ENCODE measurements at regions not wholly inside any gene's neighbourhood (a gene's known extent, or its start where the extent isn't known, plus 50 kb on each side); places are given as distances from the start of the nearest gene placed in this dataset.

DNA sequence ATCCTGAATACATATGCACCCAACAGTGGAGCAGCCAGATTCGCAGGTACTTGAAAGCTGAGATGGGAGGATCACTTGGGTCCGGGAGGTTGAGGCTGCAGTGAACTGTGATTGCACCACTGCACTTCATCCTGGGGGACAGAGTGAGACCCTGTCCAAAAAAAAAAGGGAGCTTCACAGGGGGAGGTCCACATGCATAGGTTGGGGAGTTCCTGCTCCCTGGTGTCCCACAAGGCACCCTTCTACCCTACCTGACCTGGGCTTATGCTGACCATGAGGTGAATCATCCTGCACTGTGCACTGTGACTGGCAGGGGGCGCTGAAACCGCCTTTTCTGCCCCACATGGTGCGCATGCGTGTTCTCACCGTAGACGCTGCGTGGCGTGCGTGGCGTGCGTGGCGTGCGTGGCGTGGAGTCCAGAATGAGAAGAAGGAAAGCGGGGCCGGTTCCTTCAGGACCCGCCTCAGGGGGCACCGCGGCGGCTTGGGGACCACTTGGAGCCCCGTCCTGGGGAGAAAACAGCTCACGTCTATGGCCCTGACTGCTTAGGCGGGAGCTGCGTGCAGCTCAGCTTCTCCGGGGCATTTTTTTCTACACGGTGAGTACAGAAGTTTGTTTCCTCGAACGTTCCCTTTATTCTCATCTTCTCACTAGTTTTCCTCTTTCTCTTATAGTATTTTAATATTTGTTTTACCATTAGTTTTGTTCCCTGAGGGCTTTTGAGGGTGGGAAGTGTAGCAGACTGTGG is 116.6 kb upstream of the GRK3 start (continued):
- TF ChIP-seq ZNF274 (IDR thresholded peaks at IDR 0.05; ENCODE audit: low read depth, low read length): no peak

DNA sequence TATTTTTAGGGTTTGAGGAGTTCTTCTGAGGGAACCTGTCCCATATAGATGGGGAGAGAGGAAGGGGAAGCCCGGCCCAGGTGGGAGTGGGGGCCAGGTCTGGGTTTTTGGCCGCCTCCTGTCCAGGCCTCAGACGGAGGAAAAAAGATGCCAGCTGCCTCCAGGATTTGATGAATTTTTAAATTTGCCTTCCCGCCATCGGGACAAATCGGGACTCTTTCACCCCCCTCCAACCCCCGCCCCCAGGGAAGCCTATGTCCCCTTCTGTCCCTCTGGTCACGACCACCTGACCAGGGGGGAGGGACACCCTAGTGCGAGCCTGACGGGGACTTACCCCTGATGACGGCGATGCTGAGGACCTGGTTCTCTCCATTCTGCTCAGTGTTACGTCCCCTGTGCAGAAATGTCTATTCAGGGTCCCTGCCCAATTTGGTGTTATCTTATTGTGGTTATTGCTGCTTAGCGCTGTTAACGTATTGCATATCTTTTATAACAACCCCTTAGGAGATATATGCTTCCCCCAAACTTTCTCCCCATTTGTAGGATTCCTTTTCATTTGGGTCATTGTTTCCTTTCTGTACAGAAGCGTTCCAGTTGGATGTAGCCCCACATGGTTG is 115.9 kb upstream of the GRK3 start:
- Histone ChIP-seq H3K4me2 (ENCODE audit: low read length) (peak overlapping the region; percentile 91), H4K20me1 (ENCODE audit: insufficient read depth) (no peaks in the 10 kb centered on the region), H2AFZ (ENCODE audit: low read depth, low read length, poor library complexity, severe bottlenecking) (no peak overlapping the region), H3K27ac (ENCODE audit: low read depth, low read length) (peak overlapping the region; percentile 65), H3K9me2 (ENCODE audit: insufficient read depth) (no peaks in the 10 kb centered on the region), H3K9ac (ENCODE audit: low read length) (peak overlapping the region; percentile 85), H3K79me2 (ENCODE audit: insufficient read depth, low read length) (peaks cover 56% of the 10 kb centered on the region), H3K27me3 (ENCODE audit: insufficient read depth, low read length) (no peaks in the 10 kb centered on the region), H3K36me3 (ENCODE audit: control insufficient read depth in 1 of 2, insufficient read depth in 2 of 2, low read length in 2 of 2) (peaks cover 0 to 5% of the 10 kb centered on the region in 2 experiments; a peak in 2 of 4 replicates), H3K4me1 (ENCODE audit: control insufficient read depth in 1 of 2, insufficient read depth in 2 of 2, low read length in 2 of 2) (peaks cover 8 to 12% of the 10 kb centered on the region in 2 experiments; a peak in 3 of 4 replicates), H3K4me3 (replicated peaks in 1 of 2; ENCODE audit: low read depth in 1 of 2, low read length in 2 of 2) (peak overlapping the region; percentile 82 to 94), H3K9me3 (ENCODE audit: control insufficient read depth in 1 of 2, insufficient read depth in 1 of 2, low read depth in 1 of 2, low read length in 2 of 2) (no peaks in the 10 kb centered on the region)
- ChIA-PET RAD21 (ENCODE audit: low non-redundant PET in 1 of 2, low total read pairs in 2 of 2, uncharacterized antibody in 2 of 2, unreplicated experiment in 2 of 2) (no interaction called here), POLR2A (no interaction called here), CTCF (interaction anchor here (2.1 kb wide), 1 partner anchor 14 kb away, joined by 6 read pairs; no protein-coding TSS in a partner anchor)
- no peak for DNase-seq (ENCODE audit: low read depth, low spot score)
- intact Hi-C loops (cut with micrococcal nuclease): loop anchor here (5.0 kb wide), 2 partner anchors 211 to 324 kb away; no protein-coding TSS in a partner anchor
- peak; percentile 33 for ATAC-seq
- TF ChIP-seq EZH2phosphoT487 (IDR thresholded peaks at IDR 0.05; ENCODE audit: borderline replicate concordance): no peak
- TF ChIP-seq SP1 (IDR thresholded peaks at IDR 0.05; ENCODE audit: low read depth): no peak
- TF ChIP-seq SIN3A (IDR thresholded peaks at IDR 0.05; ENCODE audit: low read depth): no peak
- no peak for TF ChIP-seq EZH2 (IDR thresholded peaks at IDR 0.05)
- TF ChIP-seq, protein P1, sequence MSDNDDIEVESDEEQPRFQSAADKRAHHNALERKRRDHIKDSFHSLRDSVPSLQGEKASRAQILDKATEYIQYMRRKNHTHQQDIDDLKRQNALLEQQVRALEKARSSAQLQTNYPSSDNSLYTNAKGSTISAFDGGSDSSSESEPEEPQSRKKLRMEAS (IDR thresholded peaks at IDR 0.05): no peak
- no peak for TF ChIP-seq TCF7L2 (IDR thresholded peaks at IDR 0.05; ENCODE audit: borderline replicate concordance, extremely low read depth, insufficient read depth, insufficient read length)
- no peak for TF ChIP-seq CEBPB (IDR thresholded peaks at IDR 0.05; ENCODE audit: low read depth)
- no TSS peak for BruUV-seq (replicated peaks)
